HG03039 (cell line): ENCODE measurements at regions not wholly inside any gene's neighbourhood (a gene's known extent, or its start where the extent isn't known, plus 50 kb on each side); places are given as distances from the start of the nearest gene placed in this dataset.
"Not testable (repeated sequence)": the region's sequence is repeated elsewhere in the genome, so short reads cannot be mapped to it uniquely, and the experiment has no call there.

Source experiments
- ATAC-seq: cut with Tn5 transposase; IDR thresholded peaks from one replicate; pipeline ENCODE4 v1.9.1; 2021; ENCODE audit warnings: mild to moderate bottlenecking, moderate library complexity; ENCODE audit not compliant: unreplicated experiment

DNA sequence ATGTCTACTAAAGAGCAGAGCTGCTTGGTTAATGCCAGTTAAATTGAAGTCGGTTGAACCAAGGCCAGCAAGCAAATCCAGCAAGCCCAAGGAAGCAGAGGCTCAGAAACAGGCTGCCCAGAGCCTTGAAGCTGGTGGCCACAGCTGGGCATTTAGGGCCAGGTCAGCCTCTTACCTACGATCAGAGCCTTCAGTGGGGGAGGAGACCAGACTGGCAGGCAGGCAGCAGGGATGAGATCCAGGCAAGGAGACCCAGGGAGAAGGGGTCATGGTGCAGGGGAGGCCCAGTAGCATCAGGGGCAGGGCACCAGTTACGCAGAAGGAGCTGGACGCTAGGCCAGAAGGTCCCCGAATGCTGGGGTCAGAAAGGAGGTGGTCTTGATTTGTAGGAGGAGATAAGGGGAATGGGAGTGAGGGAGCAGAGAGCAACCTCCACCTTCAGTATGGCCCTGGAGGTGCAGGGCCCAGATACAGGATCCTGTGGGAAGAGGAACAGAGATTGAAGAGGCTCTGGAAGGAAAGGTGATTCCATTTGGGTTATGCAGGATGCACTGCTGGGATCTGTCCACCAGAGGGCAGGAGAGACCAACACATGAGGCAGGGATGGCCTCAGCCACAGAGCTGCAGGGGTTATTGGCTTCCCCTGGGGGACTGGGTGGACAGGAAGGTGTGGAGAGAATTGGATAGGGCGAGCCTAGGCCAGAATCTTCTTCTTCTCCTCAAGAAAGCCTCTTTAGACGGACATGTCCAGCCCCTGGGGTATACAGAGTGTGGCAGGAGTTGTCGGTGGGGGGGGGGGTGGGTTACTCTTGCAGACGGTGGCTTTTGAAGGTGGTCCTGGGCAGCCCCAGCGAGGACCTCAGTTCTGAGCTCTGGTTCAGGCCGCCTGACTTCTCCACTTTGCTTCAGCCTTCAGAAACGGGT lies 132.6 kb upstream of the PODXL start:
- no peak for ATAC-seq

GRCh38 chr7:131687296-131687695 lies 130.9 kb upstream of the PODXL start:
- no peak for ATAC-seq

DNA sequence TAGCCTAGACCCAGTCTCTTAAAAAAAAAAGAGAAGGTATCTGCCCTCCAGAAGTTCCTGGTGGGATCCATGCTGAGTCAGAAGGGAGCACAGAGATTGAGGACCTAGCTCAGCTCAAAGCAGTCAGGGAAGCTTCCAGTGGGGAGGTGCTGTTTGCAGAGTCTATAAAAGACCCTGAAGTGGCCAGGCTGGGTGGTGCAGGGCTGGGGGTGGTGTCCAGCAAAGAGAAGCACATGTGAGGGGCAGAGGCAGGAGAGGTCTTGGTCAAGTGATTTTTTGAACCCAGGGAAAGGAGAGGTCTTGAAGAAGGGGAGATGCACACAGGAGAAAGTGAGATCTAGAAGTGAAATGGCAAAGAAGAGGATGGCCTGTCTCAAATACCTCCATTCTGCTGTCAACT lies 130.4 kb upstream of the PODXL start:
- no peak for ATAC-seq

DNA sequence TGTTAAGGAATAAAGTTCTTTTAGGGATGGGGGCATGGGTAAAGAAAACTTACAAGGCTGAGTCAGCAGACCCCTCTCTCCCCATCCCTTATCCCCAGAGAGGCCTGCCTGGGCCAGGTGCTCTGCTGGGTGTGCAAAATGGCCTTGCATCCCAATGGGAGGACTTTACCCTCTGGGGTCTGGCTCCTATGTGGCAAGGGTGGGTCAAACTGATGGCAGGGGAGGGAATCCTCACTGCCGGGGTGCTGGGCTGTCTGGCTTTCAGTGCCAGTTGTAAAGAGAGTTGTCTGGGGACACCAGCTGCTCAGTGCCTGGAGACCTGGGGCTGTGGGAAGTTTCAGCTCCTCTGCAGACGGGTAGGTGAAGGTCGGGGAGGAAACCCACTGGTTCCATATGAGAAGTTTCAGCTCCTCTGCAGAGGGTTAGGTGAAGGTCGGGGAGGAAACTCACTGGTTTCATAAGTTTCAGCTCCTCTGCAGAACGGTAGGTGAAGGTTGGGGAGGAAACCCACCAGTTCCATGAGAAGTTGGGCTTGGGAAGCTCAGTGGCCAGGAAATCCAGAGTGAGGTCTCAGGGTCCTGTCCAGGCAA lies 127.2 kb upstream of the PODXL start:
- no peak for ATAC-seq

DNA sequence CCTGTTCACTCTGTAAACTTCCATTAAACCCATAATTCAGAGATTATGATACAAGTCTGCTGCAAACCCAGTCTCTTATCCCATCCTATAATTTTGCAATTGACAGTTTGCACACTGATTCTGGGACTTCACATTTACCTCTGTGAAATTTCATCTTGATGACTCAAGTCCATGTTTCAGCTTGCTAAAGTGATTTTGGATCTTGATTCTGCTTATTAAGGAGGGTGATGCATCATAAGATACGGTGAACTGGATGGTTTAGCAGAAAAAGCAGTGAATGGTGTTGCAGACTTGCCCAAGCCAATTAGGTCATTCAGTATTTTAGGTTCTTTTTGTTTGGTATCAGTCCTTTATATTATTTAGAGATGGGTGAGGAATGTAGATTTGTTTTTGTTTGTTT lies 125.5 kb upstream of the PODXL start:
- no peak for ATAC-seq

- not testable (repeated sequence) for ATAC-seq
Measured at GRCh38 chr7:131679071-131679470, 122.6 kb upstream of the PODXL start.

DNA sequence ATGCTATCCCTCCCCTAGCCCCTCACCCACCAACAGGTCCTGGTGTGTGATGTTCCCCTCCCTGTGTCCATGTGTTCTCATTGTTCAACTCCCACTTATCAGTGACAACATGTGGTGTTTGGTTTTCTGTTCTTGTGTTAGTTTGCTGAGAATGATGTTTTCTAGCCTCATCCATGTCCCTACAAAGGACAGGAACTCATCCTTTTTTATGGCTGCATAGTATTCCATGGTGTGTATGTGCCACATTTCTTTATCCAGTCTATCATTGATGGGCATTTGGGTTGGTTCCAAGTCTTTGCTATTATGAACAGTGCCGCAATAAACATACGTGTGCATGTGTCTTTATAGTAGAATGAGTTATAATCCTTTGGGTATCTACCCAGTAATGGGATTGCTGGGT lies 120.4 kb upstream of the PODXL start:
- ATAC-seq: not testable (repeated sequence)

DNA sequence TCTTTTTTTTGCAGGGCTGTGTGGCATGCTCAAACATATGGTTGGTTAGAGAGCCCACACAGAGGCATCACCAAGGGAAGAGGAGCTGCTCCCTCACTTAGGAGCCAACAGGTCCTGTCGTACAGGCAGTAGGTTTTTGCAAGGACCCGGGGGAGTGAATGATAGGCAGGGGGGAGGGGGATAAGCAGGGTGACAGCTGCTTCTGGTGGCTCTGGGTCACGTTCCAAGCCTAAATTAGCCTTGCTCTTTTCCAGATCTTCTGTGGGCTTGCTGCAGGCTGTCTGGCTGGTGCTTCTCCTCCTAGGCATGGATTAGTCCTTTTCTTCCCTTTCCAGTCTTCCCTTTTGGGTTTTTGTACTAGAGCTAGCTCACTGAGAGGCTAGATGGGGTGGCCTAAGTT lies 117.7 kb upstream of the PODXL start:
- ATAC-seq: no peak

DNA sequence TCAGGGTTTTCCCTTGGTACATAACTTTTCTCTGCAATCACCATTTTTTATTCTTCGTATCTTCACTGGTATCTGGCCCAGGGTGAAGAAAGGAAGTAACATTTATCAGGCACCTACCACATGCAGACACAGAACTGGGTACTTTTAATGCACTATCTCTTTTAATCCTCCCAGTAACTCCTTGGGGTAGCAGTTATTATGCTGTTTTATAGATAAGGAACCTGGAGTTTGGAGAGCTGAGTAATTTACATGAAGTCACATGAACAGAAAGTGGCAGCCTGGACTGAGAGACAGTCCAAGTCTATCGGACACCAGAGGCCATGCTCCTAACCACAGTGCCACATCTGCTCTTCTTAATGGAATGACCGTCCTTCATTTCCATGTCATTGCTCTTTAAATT lies 117.1 kb upstream of the PODXL start:
- no peak for ATAC-seq

DNA sequence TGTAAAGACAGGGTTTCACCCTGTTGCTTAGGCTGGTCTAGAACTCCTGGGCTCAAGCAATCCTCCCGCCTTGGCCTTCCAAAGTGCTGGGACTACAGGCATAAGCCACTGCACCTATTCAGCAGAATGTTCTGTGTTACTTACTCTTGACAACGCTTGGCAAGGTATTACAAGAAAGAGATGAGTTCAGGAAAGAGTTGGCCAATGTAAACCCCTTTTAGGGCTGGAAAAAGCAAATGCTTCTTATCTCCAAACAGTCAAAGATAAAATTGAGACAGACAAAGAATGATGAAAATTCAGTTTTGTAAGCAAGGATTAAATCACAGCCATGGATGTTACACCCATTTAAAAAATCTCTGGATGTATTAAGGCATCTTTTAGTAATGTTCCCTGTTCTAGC lies 114.0 kb upstream of the PODXL start:
- ATAC-seq: no peak

- ATAC-seq: no peak
Measured at GRCh38 chr7:131667699-131668098, 111.3 kb upstream of the PODXL start.

DNA sequence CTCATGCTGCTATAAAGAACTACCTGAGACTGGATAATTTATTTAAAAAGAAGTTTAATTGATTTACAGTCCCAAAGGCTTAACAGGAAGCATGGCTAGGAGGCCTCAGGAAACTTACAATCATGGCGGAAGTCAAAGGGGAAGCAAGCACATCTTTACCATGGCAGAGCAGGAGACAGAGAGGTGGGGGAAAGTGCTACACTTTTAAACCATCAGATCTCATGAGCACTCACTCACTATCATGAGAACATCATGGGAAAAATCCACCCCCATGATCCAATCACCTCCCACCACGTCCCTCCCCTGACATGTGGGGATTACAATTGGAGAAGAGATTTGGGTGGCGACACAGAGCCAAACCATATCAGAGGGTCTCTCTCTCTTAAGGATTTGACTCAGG lies 108.6 kb upstream of the PODXL start:
- ATAC-seq: no peak

GRCh38 chr7:131664570-131664969 lies 108.1 kb upstream of the PODXL start:
- ATAC-seq: no peak

- ATAC-seq: not testable (repeated sequence)
Measured at GRCh38 chr7:131662301-131662873, 106.0 kb upstream of the PODXL start.

DNA sequence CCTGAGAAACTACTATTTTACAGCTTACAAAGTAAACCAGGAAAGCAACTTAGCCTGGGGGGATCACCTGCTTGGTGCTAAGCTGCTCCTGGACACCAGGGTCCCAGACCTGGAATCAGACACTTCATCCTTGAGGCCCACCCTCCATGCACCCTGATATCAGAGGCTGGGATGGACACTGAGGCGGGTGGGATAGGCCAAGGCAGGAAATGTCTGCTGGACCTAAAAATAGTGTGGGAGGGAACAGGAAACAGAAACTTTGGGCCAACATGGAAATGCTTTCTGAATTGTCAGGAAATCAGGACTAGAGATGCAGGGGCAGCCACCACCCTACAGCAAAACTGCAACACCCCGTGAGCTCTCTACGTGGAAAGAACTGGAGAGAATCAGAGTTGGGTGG lies 101.5 kb upstream of the PODXL start:
- no peak for ATAC-seq

- ATAC-seq: no peak
Measured at GRCh38 chr7:131656980-131657723, 100.7 kb upstream of the PODXL start.

DNA sequence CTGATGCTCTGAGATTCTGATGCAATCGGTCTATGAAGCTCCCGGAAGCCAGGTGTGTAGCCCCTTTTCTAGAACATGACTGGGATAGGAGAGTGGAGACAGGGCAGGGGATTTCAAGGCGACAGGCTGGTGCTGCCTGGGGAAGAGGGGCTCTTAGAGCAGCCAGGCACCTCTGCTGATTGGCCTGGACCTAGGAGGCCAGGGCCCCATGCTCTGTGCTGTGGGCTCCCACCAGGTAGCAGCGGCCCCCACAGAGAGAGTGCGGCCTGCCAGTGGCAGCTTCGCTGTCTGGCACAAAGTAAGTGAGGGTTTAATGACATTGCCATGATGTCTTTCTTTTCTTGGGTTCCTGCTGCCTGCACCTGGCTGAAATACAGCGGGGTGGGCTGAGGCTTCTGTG lies 99.4 kb upstream of the PODXL start:
- no peak for ATAC-seq

- ATAC-seq: no peak
Measured at GRCh38 chr7:131655447-131655846, 99.0 kb upstream of the PODXL start.

- ATAC-seq: no peak
Measured at GRCh38 chr7:131654668-131655326, 98.4 kb upstream of the PODXL start.

DNA sequence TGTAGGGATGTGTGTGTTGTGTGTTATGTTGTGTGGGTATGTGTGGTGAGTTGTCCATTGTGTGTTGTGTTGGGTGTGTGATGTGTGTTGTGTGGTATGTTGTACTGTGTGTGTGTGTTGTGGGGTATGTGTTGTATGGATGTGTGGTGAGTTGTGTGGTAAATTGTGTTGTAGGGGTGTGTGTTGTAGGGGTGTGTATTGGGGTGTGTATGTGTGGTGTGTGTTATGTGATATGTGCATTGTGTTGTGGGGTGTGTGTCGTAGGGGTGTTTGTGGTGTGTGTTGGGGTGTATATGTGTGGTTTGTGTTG lies 97.8 kb upstream of the PODXL start:
- ATAC-seq: no peak
